ENCODE measurements at regions not wholly inside any gene's neighbourhood (a gene's known extent, or its start where the extent isn't known, plus 50 kb on each side); places are given as distances from the start of the nearest gene placed in this dataset.

GRCh38 chr9:79799691-79800335 is 228.0 kb downstream of the TLE4 start:
- Histone ChIP-seq H4K20me1 (ENCODE audit: insufficient read depth, low read length, poor library complexity, severe bottlenecking) (no peaks in the 10 kb centered on the region), H3K79me2 (ENCODE audit: insufficient read depth, low read length) (no peaks in the 10 kb centered on the region), H3K27me3 (ENCODE audit: insufficient read depth, low read length, poor library complexity, severe bottlenecking) (no peaks in the 10 kb centered on the region), H3K4me2 (ENCODE audit: low read depth, low read length, poor library complexity, severe bottlenecking) (no peak overlapping the region), H3K9me2 (replicated peaks; ENCODE audit: low read depth, low read length) (no peaks in the 10 kb centered on the region), H3K4me1 (ENCODE audit: insufficient read depth, low read length, poor library complexity, severe bottlenecking) (peaks cover 48% of the 10 kb centered on the region), H3K9ac (ENCODE audit: low read depth, low read length, poor library complexity, severe bottlenecking) (no peak overlapping the region), H2AFZ (ENCODE audit: low read length) (0 out of 2 replicates have a peak overlapping the region, but pooled peaks have one; percentile 18), H3K36me3 (ENCODE audit: insufficient read depth, low read length) (no peaks in the 10 kb centered on the region), H3K9me3 (ENCODE audit: insufficient read depth, low read depth, low read length) (no peaks in the 10 kb centered on the region), H3F3A (ENCODE audit: low read depth) (peaks cover 17% of the 10 kb centered on the region; the same call in 1 of the 2 replicates), H3K4me3 (ENCODE audit: low read length, poor library complexity, severe bottlenecking) (no peak overlapping the region)
- no peak for TF ChIP-seq EZH2phosphoT487 (IDR thresholded peaks at IDR 0.05; ENCODE audit: borderline replicate concordance)
- TF ChIP-seq, protein P1, sequence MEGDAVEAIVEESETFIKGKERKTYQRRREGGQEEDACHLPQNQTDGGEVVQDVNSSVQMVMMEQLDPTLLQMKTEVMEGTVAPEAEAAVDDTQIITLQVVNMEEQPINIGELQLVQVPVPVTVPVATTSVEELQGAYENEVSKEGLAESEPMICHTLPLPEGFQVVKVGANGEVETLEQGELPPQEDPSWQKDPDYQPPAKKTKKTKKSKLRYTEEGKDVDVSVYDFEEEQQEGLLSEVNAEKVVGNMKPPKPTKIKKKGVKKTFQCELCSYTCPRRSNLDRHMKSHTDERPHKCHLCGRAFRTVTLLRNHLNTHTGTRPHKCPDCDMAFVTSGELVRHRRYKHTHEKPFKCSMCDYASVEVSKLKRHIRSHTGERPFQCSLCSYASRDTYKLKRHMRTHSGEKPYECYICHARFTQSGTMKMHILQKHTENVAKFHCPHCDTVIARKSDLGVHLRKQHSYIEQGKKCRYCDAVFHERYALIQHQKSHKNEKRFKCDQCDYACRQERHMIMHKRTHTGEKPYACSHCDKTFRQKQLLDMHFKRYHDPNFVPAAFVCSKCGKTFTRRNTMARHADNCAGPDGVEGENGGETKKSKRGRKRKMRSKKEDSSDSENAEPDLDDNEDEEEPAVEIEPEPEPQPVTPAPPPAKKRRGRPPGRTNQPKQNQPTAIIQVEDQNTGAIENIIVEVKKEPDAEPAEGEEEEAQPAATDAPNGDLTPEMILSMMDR (conservative IDR thresholded peaks at IDR 0.05; ENCODE audit: low read length) = no peak

- H3K27me3 ChIP-seq (ENCODE audit: insufficient read depth, low read length, poor library complexity, severe bottlenecking) = no peaks in the 10 kb centered on the region
- peaks cover 44% of the 10 kb centered on the region for H3K4me1 ChIP-seq (ENCODE audit: insufficient read depth, low read length, poor library complexity, severe bottlenecking)
- TF ChIP-seq, protein P1 (conservative IDR thresholded peaks at IDR 0.05; ENCODE audit: low read length) = no peak
- no peak for TF ChIP-seq EZH2phosphoT487 (IDR thresholded peaks at IDR 0.05; ENCODE audit: borderline replicate concordance)
- no peak overlapping the region for H2AFZ ChIP-seq (ENCODE audit: low read length)
- no peaks in the 10 kb centered on the region for H3K9me2 ChIP-seq (replicated peaks; ENCODE audit: low read depth, low read length)
- H3K36me3 ChIP-seq (ENCODE audit: insufficient read depth, low read length) = no peaks in the 10 kb centered on the region
- H3K79me2 ChIP-seq (ENCODE audit: insufficient read depth, low read length) = no peaks in the 10 kb centered on the region
- no peaks in the 10 kb centered on the region for H3K9me3 ChIP-seq (ENCODE audit: insufficient read depth, low read depth, low read length)
- H3F3A ChIP-seq (ENCODE audit: low read depth) = peaks cover 17% of the 10 kb centered on the region; the same call in 1 of the 2 replicates
- H3K9ac ChIP-seq (ENCODE audit: low read depth, low read length, poor library complexity, severe bottlenecking) = no peak overlapping the region
- no peak overlapping the region for H3K4me2 ChIP-seq (ENCODE audit: low read depth, low read length, poor library complexity, severe bottlenecking)
- H3K4me3 ChIP-seq (ENCODE audit: low read length, poor library complexity, severe bottlenecking) = no peak overlapping the region
- no peaks in the 10 kb centered on the region for H4K20me1 ChIP-seq (ENCODE audit: insufficient read depth, low read length, poor library complexity, severe bottlenecking)
Observed at GRCh38 chr9:79798450-79798849, 226.7 kb downstream of the TLE4 start.

DNA sequence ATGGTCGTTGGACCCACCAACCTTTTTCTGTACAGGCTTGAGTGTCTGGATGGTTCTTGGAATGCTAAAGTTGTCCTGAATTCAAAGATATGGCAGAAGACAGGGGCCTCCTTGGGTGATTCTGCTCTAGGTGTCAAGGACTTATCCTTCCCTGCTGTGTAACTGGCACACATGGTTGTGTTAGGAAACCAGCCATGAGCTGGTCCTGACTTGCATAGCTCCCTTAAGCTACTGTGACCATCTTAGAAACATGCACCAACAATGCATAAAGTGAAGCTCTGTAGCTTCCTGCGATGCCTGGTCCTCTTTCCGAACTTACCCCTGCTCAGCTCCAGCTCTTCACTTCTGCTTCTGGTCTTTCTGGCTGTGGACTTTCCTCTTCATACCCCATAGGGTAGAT is 224.6 kb downstream of the TLE4 start:
- H3K9ac ChIP-seq (ENCODE audit: low read depth, low read length, poor library complexity, severe bottlenecking) = no peak overlapping the region
- TF ChIP-seq, protein P1 (conservative IDR thresholded peaks at IDR 0.05; ENCODE audit: low read length) = no peak
- no peak for TF ChIP-seq EZH2phosphoT487 (IDR thresholded peaks at IDR 0.05; ENCODE audit: borderline replicate concordance)
- no peaks in the 10 kb centered on the region for H3K36me3 ChIP-seq (ENCODE audit: insufficient read depth, low read length)
- H4K20me1 ChIP-seq (ENCODE audit: insufficient read depth, low read length, poor library complexity, severe bottlenecking) = no peaks in the 10 kb centered on the region
- no peaks in the 10 kb centered on the region for H3K9me3 ChIP-seq (ENCODE audit: insufficient read depth, low read depth, low read length)
- no peaks in the 10 kb centered on the region for H3K79me2 ChIP-seq (ENCODE audit: insufficient read depth, low read length)
- peaks cover 26% of the 10 kb centered on the region for H3K4me1 ChIP-seq (ENCODE audit: insufficient read depth, low read length, poor library complexity, severe bottlenecking)
- peak overlapping the region; percentile 7 for H2AFZ ChIP-seq (ENCODE audit: low read length)
- H3K9me2 ChIP-seq (replicated peaks; ENCODE audit: low read depth, low read length) = no peaks in the 10 kb centered on the region
- no peak overlapping the region for H3K4me3 ChIP-seq (ENCODE audit: low read length, poor library complexity, severe bottlenecking)
- H3K27me3 ChIP-seq (ENCODE audit: insufficient read depth, low read length, poor library complexity, severe bottlenecking) = no peaks in the 10 kb centered on the region
- peaks cover 8% of the 10 kb centered on the region; the same call in 1 of the 2 replicates for H3F3A ChIP-seq (ENCODE audit: low read depth)
- no peak overlapping the region for H3K4me2 ChIP-seq (ENCODE audit: low read depth, low read length, poor library complexity, severe bottlenecking)

All from Loucy (cell line).